ENCODE measurements at regions not wholly inside any gene's neighbourhood (a gene's known extent, or its start where the extent isn't known, plus 50 kb on each side); places are given as distances from the start of the nearest gene placed in this dataset.

- TF ChIP-seq CTCF (IDR thresholded peaks at IDR 0.05; ENCODE audit: insufficient read depth, low read length, poor library complexity, severe bottlenecking) (no peak), EZH2phosphoT487 (conservative IDR thresholded peaks at IDR 0.05; ENCODE audit: low read length) (no peak)
Observed at GRCh38 chr2:59217360-59217759, 976.2 kb upstream of the FANCL start.
